HG03571 (cell line): ENCODE measurements at regions not wholly inside any gene's neighbourhood (a gene's known extent, or its start where the extent isn't known, plus 50 kb on each side); places are given as distances from the start of the nearest gene placed in this dataset.
"Not testable (repeated sequence)": the region's sequence is repeated elsewhere in the genome, so short reads cannot be mapped to it uniquely, and the experiment has no call there.

ENCODE experiments used
- ATAC-seq: cut with Tn5 transposase; IDR thresholded peaks from one replicate; pipeline ENCODE4 v1.9.1; 2021; ENCODE audit not compliant: unreplicated experiment

DNA sequence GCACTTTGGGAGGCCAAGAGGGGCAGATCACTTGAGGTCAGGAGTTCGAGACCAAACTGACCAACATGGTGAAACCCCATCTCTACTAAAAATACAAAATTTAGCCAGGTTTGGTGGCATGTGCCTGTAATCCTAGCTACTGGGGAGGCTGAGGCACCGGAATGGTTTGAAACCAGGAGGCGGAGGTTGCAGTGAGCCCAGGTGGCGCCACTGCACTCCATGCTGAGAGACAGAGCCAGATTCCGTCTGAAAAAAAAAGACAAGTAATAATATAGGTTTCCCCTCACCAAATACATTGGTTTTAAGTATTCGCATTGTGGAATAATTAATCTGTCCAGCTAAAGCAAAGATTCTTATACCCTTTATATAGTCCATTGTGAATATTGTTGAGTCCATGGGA lies 1544.6 kb downstream of the OLFM4 start:
- no peak for ATAC-seq

DNA sequence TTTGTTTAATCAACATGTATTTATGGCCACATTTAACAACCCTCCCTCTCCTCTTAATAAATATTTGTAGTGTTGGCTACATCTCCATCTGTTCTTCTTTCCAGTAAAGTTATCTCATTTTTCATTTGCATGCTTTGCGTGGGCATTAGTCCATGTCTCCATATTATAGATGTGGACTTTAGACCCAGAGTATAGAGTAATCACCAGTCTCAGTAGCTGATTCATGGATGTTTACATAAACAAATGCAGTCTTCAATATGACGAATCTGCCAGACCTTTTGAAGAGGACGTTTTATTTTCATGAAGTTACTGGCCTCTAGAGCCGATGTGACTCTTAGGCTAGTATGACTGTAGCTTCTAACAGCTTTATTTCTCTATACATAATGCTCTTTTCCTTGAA lies 1546.2 kb downstream of the OLFM4 start:
- no peak for ATAC-seq

DNA sequence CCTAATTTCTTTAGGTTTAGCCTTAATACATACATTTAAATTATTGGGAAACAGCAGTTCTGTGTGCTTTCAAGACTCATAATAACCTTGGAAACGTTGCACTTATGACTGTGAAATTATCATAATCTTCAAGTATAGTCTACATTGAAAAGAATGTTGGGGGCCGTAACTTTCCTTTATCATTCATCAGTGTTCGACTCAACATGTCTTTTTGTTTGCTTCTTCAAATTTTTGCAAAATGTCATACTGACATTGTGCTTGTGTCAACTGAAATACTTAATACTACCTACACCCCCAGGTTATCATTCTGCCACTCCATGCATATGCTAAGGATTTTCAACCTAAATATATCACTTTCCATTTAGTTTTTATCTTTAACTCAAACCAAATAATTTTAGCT lies 1562.9 kb downstream of the OLFM4 start:
- ATAC-seq: no peak

DNA sequence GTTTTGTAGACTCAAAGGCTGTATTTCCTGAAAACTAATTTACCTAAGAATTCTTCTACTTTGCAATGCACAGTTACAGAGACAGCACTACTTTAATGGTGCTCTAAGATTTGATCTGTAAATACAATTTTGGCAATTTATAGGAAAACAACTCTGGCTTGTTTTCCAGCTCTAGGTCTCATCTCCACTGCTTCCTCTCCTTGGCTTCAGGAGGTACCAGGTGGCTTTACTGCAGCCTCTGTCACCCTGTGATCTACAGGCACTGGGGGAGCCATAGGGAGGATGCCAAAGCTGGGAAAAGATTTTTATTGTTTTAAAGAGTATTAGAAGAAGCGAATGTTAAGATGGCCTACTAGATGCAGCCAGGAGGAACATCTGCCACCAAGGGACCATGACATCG lies 1563.6 kb downstream of the OLFM4 start:
- ATAC-seq: no peak

DNA sequence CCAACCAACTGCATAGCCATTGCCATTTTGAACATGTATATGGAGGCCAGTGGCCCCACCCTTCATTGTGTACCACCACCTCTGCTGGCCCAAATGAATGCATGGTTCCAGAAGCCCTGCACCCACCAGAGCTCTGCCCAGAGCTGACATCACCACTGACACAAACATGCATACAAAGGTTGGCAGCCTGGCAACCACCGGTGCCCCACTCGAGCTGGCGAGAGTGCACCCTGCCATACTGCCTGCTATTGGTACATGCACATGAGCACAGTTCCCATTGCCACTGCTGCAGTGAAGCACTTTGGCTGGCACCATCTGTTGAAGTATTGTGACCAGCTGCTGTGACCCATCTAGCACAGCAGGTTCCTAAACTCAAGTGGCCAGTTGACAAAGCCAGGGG lies 1564.9 kb downstream of the OLFM4 start:
- ATAC-seq: no peak

DNA sequence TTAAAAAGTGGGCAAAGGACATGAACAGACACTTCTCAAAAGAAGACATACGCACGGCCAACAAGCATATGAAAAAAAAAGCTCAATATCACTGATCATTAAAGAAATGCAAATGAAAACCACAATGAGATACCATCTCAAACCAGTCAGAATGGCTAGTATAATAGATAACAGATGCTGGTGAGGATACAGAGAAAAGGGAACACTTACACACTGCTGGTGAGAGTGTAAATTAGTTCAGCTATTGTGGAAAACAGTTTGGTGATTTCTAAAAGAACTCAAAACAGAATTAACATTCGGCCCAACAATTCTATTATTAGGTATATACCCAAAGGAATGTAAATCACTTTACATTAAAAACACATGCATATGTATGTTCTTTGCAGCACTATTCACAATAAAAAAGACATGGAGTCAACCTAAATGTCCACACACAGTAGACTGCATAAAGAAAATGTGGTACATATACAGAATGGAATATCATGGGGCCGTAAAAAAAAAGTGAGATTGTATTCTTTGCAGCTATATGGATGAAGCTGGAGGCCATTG lies 1569.0 kb downstream of the OLFM4 start:
- no peak for ATAC-seq

DNA sequence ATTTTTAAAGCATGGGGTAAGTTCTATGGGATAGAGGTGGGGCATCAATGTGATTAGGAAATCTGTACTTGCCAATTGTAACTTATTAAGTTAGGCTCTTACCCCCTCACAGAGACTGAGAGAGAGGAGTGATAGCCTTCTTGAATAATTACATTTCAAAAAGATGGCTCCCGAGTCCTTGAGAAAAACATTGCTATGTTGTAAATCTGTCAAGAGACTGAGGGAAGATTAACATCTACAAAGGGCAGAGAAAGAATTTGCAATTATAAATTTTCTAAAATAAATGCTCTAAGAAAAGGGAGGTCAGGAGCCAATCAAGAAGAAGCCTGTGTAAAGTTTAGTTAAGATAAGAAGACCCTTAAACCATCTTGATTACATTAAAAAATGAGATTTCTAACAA lies 1570.8 kb downstream of the OLFM4 start:
- ATAC-seq: no peak

DNA sequence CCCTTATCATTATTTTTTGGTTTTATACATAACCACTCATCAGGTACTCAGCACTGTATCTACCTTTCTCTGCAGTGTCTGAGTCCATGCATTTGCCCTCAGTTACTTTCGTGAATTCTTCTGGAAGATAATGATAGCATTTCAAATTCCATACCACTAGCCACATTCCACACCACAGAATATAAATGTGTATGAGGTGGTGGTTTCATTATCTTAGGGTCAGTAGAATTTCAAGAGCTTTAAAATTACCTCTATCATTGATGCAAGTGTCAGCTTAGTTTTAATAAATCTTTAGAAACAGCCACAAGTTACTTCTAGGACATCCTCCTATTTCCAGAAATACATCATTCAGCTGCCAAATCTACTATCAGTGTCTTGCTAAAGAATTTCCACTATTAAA lies 1578.3 kb downstream of the OLFM4 start:
- no peak for ATAC-seq

DNA sequence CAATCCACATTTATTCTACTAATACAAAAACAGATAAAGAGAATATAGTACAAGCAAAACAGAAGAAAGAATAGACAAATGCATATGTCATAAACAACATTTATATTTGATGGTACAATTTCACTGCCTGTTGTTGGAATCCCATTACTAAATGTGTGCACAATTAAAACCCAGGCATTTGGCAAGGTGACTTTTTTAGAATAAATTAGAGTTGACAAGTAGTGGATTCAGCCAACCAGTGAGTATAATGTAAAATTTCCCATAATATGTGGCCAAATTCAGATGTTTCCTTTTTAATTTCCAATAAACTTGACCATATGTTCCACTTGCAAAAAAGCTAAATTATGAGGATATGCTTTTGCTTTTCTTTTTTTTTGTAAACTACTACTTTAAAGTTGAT lies 1578.8 kb downstream of the OLFM4 start:
- no peak for ATAC-seq

DNA sequence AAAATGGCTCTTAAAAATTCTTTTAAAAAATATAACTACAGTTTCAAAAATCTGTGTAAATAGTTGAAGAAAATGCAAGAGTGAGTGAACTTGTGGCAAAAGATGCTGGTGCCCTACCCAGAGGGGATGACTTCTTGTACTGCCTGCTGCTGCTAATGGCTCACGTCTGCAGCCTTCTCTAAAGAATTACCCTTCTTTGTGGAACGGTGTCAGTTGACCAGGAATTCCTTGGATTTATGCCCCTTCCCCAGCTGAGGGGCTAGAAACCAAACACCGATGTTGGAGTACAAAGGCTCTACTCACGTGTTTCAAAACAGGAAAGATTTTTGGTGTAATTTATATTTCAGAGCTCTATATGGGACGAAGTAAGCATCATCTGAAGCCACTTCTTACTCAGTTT lies 1582.8 kb downstream of the OLFM4 start:
- ATAC-seq: no peak

DNA sequence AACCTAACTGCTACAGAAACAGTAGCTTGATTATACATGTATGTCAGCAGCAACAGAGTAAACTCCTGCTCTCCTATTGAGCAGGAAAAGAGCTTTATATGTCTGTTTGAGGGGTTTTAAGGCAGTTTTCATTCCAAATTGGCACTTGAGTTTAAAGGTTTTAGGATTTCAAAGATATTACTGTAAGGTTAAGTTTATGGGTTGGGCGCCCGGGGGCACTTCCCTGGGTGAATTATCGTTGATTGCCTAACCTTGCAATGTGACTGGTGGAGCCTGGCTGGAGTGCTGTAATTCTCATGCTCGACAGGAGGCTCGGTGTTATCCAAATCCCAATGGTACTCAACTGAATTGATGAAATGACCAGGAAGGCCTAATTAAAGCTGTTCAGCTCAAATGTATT lies 1586.1 kb downstream of the OLFM4 start:
- ATAC-seq: no peak

DNA sequence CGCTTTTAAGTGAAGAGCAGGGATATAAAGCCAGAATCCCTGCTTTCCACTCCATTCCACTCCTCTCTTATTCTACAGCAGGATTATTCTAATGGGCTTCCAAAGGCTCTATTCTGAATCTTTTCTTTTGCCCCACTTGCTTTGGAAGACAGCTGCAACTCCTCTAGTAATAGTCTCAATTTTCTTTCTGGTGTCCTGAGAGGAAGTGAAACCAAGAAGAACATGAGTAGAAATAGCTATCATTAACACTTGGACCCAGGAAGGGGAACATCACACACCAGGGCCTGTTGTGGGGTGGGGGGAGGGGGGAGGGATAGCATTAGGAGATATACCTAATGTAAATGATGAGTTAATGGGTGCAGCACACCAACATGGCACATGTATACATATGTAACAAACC lies 1597.9 kb downstream of the OLFM4 start:
- ATAC-seq: not testable (repeated sequence)

DNA sequence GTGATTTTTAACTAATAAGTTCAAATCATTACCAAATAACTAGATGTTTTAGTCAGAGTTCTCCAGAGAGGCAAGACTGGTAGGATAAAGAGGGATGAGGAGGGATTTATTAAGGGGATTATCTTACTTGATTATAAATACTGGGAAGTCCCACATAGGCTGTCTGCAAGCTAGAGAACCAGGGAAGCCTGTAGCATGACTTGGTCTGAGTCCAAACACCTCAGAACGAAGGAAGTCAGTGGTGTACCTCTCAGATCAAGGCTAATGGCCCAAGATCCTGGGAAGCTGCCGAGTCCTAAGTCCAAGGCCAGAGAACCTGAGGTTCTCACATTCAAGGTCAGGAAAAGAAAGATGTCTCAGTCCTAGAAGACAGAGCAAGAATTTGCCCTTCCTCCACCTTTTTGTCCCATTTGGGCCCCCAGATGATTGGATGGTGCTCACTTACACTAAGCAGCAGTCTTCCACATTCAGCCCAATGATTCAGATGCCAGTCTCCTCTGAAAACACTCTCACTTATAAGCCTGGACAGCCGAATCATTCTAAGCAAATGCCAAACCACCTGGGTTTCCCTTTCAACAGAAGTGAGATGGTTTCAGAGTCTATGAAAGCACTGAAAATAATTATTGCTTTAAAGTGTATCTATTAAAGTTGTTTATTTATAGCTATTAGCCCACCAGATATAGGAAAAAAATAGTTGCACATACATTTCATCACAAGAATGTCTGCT lies 1599.2 kb downstream of the OLFM4 start:
- no peak for ATAC-seq

DNA sequence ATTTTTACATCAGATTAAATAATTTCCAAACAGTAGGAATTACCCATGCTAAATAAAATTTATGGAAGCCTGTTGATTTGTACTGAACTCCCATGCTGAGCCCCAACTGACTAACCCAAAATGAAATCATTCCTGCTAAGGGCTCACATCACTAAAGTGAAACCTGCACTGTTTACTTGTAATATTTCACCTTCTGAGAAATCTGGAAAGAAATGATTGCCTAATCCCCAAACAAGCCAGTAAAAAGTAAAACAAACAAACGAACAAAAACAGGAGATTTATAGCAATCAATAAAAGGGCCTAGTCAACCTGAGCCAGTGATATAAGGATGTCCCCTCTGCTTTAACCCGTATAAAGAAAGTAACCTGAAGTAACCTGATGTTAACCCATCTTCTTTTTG lies 1599.8 kb downstream of the OLFM4 start:
- ATAC-seq: no peak

DNA sequence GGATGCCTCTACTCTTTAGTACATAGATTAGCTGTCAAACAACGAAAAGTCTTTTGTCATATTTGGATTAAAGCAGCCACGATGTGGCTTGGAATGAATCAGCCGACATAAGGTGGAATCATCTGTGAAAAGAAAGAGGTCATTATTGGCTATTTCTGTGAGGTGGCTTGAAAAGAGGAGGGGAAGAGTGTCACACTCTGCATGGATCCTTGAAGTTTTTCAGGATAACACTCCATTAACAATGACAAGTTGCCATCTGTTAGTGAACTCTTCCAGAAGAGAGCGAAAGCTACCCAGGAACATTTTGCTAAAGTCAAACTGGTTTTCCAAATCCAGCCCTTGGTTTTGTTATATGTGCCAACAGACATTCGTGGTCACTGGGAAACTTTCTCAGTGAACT lies 1604.8 kb downstream of the OLFM4 start:
- no peak for ATAC-seq

DNA sequence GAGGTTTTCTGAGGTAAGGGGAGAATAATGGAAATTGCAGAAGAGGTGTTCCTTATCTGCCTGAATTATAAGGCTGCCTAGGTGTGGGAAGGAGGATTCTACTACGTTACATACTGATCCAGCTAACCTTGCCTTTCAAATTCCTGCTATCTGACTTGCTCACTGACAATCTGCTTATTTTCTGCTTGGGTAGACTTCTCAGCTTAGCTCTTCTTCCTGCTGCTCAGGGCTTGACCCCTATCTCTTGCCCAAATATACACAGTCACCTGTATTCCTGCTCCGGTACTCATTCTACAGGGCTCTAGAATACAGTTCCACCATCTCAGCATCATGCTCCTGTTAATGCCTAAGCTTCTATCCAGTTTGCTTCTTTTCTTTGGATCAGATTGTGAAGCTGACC lies 1607.6 kb downstream of the OLFM4 start:
- ATAC-seq: no peak

DNA sequence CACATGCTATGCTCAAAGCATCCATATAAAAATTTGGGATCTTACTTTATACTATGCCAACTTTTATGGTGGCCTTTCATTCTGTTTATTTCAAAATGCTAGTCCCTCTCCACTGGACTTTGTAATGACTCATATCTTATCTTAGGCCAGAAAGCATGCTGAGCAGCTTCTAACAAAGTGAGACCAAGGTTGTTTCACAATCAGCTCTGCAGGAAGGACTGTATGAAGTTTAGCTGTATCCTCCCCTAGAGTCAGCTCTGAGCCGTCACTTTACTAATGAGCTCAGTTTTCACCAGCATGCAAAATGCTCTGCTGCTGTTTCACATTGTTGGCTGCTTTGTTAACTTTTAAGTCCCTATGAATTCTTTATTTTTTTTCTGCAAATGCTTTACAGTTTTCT lies 1608.8 kb downstream of the OLFM4 start:
- no peak for ATAC-seq

DNA sequence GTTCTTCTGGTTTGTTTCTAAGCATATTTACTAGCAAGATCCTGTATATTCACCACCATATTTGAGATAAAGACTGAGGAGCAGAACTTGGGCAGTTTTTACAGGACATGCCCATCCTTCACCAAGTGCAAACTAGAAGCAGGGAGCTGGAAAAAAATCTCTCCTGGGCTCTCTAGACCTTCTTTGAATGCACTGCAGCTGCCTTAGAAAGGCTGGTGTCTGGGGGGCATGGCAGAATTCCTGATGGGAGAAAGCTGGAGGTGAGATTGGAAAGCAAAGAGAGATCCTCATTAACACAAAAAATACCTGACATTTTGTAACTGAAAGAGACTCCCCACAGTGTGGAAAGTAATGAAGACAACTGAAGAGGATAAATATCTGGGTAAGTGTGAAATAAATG lies 1612.1 kb downstream of the OLFM4 start:
- ATAC-seq: no peak

DNA sequence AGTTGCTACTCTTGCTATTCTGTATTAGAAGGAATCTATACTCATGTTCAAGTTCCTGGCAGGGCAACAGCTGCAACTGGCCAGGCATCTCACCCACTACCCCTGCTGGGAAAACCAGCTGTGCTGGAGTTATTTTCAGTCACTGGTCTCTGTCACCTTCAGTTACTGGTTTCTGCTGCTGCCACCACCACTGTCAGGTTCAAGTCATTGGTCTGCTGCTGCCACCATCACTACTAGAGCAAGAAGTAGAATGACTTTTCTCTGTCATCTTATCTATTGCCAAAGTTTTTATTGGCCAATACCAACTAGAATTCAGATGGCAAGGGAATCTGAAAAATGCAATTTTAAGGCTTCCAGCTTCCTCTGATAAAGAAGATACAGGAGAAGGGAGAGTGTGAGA lies 1615.2 kb downstream of the OLFM4 start:
- no peak for ATAC-seq

DNA sequence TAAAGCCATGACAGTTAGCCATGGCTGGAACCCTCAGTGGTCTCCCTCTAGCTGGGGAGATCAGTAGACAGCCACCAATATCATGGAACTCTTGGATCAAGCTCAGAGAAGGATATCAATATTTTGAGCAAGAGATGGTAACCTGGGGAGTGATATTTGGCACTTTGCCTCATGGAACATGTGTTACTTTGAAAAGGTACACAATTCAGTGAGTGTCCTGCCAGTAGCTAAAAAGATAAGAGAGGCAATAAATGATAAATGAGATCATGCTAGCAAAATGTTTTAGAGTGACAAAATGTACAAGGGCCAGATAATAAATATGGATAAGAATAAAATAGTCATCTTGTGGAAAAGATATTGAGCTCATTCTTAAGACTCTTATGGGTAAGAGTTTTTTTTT lies 1618.7 kb downstream of the OLFM4 start:
- no peak for ATAC-seq

DNA sequence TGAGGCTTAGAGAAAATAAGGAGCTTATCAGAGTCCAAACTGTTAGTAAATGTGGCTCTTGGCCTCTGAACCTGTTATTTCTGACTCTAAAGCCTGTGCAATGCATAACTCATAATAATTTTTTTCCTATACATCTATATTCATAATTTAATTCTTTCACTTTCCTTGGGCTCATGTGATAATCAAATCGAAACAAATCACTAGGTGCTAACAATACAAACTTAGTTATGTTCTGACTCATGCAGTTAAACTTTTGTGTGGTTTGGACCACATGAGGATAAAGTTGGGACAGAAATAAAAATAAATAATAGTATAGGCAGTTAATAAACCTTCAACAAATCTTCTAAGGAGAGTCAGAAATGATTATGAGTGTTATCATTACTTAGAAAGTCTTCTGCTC lies 1629.0 kb downstream of the OLFM4 start:
- ATAC-seq: no peak

DNA sequence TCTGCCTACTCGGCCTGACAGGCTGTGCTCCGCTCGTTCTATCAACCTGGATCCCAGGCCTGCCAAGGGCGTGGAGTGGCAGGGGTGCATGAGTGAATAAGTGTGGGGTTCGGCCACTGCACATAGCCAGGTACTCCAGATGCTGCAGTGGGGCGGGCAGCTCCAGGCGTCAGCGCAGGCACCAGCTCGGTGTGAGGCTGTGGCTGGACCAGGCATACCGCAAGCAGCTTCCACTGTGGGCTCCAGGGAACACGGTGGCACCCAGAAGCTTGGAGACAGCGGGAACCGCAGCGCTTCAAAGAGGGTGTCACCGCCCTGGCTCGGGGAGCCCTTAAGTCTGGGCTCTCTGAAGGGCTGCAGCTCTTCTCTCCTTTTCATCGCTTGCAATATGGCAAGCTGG lies 1630.2 kb downstream of the OLFM4 start:
- no peak for ATAC-seq

DNA sequence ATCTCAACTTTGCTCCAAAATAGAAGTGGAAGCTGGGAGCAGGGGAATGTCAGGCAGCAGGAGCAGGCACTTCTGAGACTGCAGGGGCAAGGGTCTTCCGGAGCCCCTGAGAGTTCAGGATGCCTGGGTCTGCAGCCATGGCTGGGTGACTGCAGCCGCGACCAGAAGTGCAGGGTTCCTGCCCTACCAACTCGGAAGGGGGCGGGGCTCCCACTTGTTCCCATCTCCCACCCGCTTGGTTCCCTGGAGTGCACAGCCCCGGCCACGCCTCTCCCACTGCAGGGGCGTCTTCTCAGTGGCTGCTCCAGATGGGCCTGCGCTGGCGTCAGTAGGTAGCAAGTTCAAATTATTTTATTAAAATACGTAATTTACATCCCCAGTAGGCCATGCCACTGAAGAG lies 1631.7 kb downstream of the OLFM4 start:
- ATAC-seq: no peak
